Lung (tissue), 11 donors: ENCODE measurements at regions not wholly inside any gene's neighbourhood (a gene's known extent, or its start where the extent isn't known, plus 50 kb on each side); places are given as distances from the start of the nearest gene placed in this dataset.

Experiments
- ATAC-seq: fragments of 200-7000 bp; cut with Tn5 transposase; one replicate; pipeline ENCODE4 v1.9.1; 2020; ENCODE audit warnings: moderate number of reproducible peaks; ENCODE audit not compliant: insufficient read depth, low FRiP score
- DNase-seq, 3 donors: peaks; one replicate each; pipeline ENCODE4 v3.0.0-alpha.2; 2013 to 2017
- H3K27ac ChIP-seq, 2 donors: one replicate each; pipeline ENCODE4 v1.5.1; 2013; ENCODE audit warnings: mild to moderate bottlenecking in 2 of 2, moderate library complexity in 2 of 2, control low read depth in 1 of 2, inconsistent platforms in 1 of 2, low read depth in 1 of 2, low read length in 1 of 2
- H3K27me3 ChIP-seq, 3 donors: one replicate each; pipeline ENCODE4 v1.5.1; 2013; ENCODE audit warnings: low read length in 2 of 3; ENCODE audit not compliant: control insufficient read depth in 3 of 3, insufficient read depth in 3 of 3
- H3K36me3 ChIP-seq, 4 donors: one replicate each; pipeline ENCODE4 v1.5.1; 2013; ENCODE audit warnings: low read length in 4 of 4, mild to moderate bottlenecking in 1 of 4, moderate library complexity in 1 of 4; ENCODE audit not compliant: control insufficient read depth in 4 of 4, insufficient read depth in 4 of 4
- H3K4me1 ChIP-seq, 5 donors: one replicate each; pipeline ENCODE4 v1.5.1; 2013; ENCODE audit warnings: low read length in 5 of 5, mild to moderate bottlenecking in 2 of 5, moderate library complexity in 1 of 5; ENCODE audit not compliant: control insufficient read depth in 5 of 5, insufficient read depth in 5 of 5
- H3K4me3 ChIP-seq: one replicate; pipeline ENCODE4 v1.5.1; 2013; ENCODE audit warnings: mild to moderate bottlenecking, control low read depth, moderate library complexity
- H3K9ac ChIP-seq, 2 donors: one replicate each; pipeline ENCODE4 v1.5.1; 2013; ENCODE audit warnings: low read length in 2 of 2, control low read depth in 1 of 2; ENCODE audit not compliant: insufficient read depth in 1 of 2
- H3K9me3 ChIP-seq, 4 donors: one replicate each; pipeline ENCODE4 v1.5.1; 2013; ENCODE audit warnings: low read length in 3 of 4, mild to moderate bottlenecking in 1 of 4, moderate library complexity in 1 of 4; ENCODE audit not compliant: control insufficient read depth in 4 of 4, insufficient read depth in 3 of 4
- CTCF ChIP-seq: IDR thresholded peaks from 2 replicates; pipeline ENCODE4 v1.5.1; 2012; ENCODE audit warnings: mild to moderate bottlenecking; ENCODE audit errors: control extremely low read depth, extremely low read depth
- WGBS, 2 donors: extraction: QIAGEN DNeasy Blood & Tissue Kit; methylation state at CpG; one replicate each; pipeline ENCODE4 v1.1.7; 2013; 5-methylcytosine and 5-hydroxymethylcytosine counted together
- donor health status: control.
- donor health status: control.
- donor health status: Bipolar disorder and iron deficiency.
- donor health status: healthy.
- donor health status: DM: yes; HTN: yes; CAD: no.

GRCh38 chr1:217036757-217037156 is 313.5 kb upstream of the ESRRG start:
- Histone ChIP-seq H3K4me3 (no peak overlapping the region), H3K9ac (no peak overlapping the region), H3K36me3 (no peaks in the 10 kb centered on the region), H3K27me3 (no peaks in the 10 kb centered on the region), H3K9me3 (peaks cover 0 to 10% (median 7%) of the 10 kb centered on the region in 4 donors), H3K27ac (no peak overlapping the region), H3K4me1 (no peaks in the 10 kb centered on the region)
- TF ChIP-seq CTCF: no peak
- DNase-seq: no peak
- ATAC-seq: no peak
- 90 to 91% methylated on average over 3 of the region's 3 CpGs for WGBS, 2 donors

- Histone ChIP-seq H3K4me3 (no peak overlapping the region), H3K9me3 (peaks cover 0 to under 1% (median 0%) of the 10 kb centered on the region in 4 donors), H3K27ac (no peak overlapping the region), H3K36me3 (no peaks in the 10 kb centered on the region), H3K4me1 (peaks cover 0 to 7% (median 0%) of the 10 kb centered on the region in 5 donors), H3K9ac (no peak overlapping the region), H3K27me3 (no peaks in the 10 kb centered on the region)
- 88 to 90% methylated on average over 4 of the region's 4 CpGs for WGBS, 2 donors
- no peak for TF ChIP-seq CTCF
- ATAC-seq: no peak
- no peak for DNase-seq
These were observed 309.6 kb upstream of the ESRRG start for GRCh38 chr1:217032715-217033367.

- WGBS, 2 donors: 53 to 59% methylated on average over 13 of the region's 13 CpGs
- Histone ChIP-seq H3K4me1 (peaks cover 0 to 7% (median 0%) of the 10 kb centered on the region in 5 donors), H3K4me3 (no peak overlapping the region), H3K9ac (no peak overlapping the region), H3K27me3 (no peaks in the 10 kb centered on the region), H3K9me3 (no peaks in the 10 kb centered on the region), H3K27ac (peak overlapping the region in 1 of 2 donors; percentile 39), H3K36me3 (no peaks in the 10 kb centered on the region)
- no peak for TF ChIP-seq CTCF
- ATAC-seq (peak; percentile 79), DNase-seq (peak; percentile 24 to 71 (median 47))
These were observed 306.3 kb upstream of the ESRRG start for GRCh38 chr1:217029281-217030157.
